HG03354 (cell line): ENCODE measurements at regions not wholly inside any gene's neighbourhood (a gene's known extent, or its start where the extent isn't known, plus 50 kb on each side); places are given as distances from the start of the nearest gene placed in this dataset.

ENCODE experiments used
- ATAC-seq: cut with Tn5 transposase; IDR thresholded peaks from one replicate; pipeline ENCODE4 v1.9.1; 2021; ENCODE audit warnings: mild to moderate bottlenecking; ENCODE audit not compliant: unreplicated experiment, poor library complexity, severe bottlenecking

DNA sequence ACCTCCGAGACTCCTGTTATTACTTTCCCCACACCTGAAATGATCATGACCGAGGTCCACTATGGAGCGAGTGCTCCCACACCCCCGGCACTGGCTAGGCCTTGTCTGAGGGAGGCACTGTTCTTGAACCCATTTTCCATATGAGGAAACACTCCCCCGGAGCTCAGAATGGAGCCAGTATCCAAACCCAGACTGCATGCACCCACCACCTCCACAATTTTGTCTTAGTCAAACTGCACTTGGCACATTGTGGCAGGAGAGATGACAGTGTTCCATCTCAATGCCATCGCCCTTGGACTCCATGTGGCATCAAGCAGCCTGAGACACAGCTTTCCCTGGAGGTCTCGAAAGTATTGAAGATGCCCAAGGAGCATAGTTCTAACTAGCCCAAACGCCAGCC lies 154.1 kb downstream of the NUP210 start:
- no peak for ATAC-seq

DNA sequence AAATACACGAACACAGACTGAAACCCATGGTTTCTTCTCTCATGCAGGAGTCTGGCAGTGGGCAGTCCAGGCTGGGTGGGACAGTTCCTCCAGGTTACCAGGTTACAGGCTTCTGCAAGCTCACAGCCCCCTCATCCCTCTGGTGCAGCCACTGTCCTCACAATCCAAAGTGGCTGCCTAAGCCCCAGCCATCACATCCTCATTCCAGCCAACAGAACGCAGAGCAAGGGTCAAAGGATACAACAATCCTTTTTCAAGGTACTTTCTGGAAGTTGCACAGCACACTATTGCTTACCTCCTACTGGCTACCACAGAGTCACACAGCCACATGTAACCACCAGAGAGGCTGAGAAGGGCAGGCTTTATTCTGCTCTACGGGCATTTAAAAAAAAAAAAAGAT lies 154.6 kb downstream of the NUP210 start:
- ATAC-seq: no peak

DNA sequence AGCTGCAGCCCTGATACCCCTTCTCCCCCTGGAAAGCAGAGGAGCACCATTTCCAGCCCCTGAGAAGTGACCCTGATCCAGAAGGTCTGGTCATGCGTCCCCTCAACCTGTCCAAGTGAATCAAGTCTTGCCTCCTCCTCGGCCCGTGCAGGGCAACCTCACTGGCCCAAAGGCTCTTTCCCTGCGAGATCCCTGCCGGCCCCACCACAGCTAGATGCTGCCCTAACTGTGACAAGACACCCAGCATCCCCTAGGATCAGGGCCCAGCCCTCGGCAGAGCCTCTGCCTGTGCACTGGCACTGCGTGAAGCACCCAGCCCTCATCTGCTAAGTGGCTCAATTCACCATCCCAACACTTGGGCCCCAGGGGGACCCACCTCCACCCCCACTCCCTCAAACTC lies 155.1 kb downstream of the NUP210 start:
- no peak for ATAC-seq

DNA sequence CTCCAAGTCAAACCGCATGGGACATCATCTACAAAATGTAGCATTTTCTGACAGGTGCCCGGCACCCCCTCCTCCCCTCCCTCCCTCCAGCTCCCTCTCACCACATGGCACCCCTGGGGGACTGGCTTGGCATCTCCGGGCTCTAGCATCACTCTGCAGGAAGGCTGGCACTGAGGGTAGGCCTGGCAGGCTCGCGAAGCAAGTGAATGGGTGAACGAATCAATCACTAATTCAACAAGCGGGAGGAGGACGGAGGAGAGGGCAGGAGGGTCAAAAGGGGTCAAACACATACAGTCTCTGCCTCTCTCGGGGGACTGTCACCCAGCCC lies 155.7 kb downstream of the NUP210 start:
- ATAC-seq: no peak

DNA sequence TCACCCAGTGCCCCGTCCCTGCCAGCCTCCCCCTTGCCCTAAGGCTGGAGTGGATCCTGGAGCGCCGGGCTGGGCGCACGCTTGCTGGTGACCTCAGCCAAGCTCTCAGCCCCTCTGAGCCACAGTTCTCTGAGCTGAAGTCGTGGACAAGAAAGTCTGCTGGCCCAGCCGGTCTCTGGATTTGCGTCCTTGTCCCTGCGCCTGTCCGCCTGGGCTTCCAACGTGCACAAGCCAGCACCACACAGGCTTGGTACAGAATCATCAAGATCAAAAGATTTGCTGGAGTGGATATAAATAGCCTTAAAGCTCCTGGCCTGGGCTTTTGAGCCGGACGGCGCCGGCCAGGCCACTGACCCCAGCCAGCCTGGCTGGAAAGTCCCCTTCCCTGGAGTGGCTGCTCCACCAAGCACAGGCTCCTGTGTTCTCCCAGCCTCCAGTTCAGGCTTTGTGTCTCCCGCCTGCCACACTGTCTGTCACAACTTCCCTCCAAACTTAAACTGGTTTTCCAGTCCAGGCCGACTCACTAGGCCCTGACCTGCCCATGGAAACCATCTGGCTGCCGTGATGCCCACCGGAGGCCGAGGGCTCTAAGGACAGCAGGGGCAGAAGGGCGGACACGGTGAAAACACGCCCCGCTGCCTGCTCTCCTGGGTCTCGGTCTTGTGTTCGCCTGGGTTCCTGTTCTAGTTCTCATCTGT lies 156.2 kb downstream of the NUP210 start:
- no peak for ATAC-seq

DNA sequence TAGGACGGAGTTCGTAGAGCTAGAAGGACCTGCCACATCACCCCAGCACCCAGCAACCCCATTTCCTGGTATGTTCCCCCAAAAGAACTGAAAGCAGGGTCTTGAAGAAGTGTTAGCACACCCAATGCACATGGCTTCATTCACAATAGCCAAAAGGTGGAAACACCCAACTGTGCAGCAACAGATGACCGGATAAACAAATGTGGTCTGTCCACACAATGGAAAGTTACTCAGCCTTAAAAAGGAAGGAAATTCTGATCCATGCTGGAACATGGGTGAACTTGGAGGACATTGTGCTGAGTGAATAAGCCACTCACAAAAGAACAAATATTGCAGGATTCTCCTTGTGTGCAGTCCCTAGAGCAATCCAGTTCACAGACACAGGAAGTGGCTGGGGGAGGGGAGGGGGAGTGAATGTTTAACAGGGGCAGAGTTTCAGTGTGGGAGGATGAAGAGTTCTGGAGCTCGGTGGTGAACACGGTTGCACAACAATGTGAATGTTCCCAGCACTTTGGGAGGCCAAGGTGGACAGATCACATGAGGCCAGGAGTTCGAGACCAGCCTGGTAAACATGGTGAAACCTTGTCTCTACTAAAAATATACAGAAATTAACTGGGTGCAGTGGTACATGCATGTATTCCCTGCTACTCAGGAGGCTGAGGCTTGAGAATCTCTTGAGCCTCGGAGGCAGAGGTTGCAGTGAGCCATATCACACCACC lies 157.5 kb downstream of the NUP210 start:
- peak; percentile 74 for ATAC-seq

DNA sequence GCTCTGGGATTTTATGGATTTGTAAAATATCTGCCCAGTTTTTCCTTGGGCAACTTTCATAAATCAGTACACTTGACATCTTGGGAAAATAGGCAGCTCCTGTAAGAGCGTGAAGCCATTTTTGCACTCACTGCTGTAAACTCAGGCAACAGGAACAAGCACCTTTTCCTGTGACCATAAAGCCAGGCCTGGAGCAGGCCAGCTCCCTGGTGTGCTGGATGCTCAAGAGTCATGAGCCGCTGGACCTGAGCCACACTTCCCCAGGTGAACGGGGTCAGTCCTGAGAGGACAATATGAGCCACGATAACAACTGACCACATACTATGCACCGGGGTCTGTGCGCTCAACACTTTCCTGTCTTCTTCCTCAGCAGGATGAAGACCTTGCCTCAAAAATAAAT lies 158.2 kb downstream of the NUP210 start:
- ATAC-seq: no peak

DNA sequence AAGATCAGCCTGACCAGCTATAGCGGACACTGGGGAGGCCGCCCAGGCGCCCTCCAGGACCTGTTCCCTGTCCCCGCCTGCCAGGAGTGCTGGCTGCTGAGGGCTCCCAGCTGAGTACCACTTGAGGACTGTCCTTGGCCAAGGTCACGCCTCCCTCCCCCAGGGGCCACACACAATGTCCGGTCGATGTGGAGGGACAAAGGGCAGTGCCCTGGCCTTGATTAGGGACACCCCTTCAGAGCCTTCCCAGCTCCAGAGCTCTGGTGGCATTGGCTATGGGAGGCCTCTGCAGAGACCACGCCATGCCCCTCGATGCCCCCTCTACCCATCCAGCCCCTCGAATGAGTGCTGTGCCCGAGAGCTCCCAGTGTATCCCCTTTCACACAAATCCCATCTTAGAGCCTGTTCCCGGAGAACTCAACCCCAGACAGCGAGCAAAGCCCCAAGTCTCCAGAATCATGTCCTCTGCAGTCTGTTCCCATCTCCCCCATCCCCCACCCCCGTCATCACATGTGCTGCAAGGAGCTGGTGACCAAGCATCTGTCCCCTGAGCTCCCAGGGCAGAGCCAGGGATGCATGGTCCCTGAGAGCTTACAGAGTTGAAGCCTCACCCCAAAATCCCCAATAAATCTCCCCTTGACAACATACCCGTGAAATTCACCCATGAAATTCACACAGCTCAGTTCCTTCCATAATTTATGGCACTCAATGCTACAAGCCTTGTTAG lies 158.9 kb downstream of the NUP210 start:
- ATAC-seq: no peak

DNA sequence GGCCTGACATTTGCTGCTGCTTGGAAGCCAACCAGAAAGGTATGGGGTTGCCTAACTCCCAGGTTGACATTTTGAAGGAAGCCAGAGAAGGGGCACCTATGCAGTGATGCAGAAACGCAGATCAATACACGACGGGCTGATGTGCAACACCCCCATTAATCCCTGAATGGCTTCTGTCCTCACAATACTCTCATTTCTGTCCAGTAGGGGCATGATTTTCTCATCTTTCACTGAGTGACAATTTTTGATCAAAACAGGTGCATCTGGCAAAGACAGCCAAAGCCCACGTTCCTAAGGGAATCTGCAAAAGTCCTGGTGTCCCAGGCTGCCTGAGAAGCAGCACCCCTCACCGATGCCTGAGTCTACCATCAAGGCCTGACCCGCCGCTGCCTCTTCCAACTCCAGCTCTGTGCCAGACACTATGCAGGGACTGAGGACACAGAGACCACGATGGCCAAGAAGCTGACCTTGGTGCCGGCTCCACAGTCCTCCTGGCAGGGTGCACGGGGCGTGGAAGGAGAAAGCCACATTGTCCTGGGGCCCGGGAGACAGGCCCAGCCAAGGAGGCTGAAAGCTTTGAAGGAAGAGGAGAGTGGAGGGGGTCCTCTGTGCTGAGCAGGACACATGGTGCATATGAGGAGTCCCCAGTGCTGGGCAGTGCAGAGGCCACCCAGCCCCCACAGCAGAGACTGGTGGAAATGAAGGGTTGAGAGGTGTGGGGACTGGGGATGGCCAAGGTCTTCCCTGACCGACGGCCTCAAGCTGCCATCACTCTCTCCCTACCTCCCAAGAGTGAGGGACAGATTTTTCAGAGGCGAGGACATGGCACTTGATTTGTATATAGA lies 159.6 kb downstream of the NUP210 start:
- ATAC-seq: no peak

DNA sequence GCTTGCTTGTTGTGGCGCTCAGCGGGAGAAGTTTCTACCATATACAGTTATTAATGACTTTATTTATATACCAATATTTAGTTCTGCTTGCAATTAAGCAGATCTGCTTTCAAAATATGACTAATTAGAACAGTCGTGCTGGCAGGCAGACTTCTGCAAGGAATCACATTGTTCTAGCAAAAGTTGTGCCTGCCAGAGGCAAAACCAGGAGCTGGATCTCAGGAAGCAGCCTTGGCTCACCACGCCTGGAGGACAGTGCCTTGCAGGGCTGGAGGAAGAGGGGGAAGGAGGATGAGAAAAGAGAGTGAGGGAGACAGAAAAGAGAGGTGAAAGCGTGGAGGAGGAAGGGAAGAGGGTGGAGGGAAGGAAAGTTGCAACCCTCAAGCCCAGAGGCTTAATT lies 160.3 kb downstream of the NUP210 start:
- ATAC-seq: no peak

DNA sequence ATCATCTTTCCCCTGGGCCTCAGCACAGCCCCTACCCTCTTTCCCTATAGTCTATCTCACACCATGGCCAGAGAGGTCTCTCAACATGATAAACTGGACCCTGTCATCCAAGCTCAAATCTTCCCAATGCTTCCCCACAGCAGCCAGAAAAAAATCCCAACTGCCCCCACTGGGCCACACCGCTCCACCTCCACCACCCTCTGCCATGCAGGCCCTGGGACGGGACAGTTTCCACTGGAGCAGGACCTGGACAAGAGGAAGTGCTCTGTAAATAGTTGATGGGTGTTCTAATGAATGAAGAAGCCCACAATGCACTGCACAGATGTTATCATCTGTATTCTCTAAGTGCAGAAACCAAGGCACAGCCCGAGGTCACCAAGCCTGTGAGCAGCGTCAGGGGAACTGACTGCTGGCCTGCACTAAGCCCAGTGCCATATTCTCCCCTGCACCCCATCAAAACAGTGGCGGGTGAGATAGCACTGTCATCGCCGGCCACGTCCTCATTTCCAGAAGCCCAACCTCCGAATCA lies 161.1 kb downstream of the NUP210 start:
- ATAC-seq: no peak

DNA sequence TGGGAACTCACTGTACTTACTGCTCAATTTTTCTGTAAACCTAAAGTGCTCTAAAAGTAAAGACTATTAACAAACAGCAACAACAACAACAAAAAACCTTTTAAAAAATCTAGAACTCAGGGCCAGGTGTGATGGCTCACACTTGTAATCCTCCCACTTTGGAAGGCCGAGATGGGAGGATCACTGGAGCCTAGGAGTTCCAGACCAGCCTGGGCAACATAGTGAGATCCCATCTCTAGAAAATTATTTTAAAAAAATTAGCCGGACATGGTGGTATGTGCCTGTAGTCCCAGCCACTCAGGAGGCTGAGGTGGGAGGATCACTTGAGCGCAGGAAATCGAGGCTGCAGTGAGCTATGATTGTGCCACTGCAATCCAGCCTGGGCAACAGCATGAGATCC lies 161.8 kb downstream of the NUP210 start:
- ATAC-seq: no peak

DNA sequence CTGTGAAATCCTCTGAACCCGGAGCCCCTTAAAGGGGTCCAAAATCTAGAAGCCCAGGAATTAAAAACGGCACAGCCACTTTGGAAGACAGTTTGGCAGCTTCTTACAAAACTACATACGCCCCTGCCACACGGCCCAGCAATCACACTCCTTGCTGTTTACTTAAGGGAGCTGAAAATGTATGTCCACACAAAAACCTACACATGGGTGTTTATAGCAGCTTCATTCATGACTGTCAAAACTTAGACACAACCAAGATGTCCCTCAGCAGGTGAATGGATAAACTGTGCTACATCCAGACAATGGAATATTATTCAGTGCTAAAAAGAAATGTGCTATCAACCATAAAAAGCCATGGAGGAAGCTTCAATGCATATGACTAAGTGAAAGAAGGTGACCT lies 162.5 kb downstream of the NUP210 start:
- ATAC-seq: no peak

DNA sequence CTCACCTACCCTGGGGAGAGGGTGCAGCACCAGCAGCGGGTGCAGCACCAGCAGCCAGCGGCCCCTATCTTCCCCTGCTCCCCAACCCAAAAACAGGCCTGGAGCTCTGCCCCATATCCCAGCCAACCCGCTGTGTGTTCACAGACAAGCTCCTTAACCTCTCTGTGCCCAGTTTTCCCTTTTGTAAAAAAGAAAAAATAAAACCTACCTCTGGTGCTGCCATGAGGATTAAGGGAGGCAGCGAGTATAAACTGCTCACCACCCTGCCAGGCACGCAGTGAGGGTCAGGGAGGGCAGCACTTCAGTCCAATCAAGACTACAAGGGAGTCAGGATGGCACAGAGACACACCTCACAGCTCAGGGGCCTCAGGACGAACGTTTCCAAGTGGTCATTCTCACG lies 163.3 kb downstream of the NUP210 start:
- no peak for ATAC-seq

DNA sequence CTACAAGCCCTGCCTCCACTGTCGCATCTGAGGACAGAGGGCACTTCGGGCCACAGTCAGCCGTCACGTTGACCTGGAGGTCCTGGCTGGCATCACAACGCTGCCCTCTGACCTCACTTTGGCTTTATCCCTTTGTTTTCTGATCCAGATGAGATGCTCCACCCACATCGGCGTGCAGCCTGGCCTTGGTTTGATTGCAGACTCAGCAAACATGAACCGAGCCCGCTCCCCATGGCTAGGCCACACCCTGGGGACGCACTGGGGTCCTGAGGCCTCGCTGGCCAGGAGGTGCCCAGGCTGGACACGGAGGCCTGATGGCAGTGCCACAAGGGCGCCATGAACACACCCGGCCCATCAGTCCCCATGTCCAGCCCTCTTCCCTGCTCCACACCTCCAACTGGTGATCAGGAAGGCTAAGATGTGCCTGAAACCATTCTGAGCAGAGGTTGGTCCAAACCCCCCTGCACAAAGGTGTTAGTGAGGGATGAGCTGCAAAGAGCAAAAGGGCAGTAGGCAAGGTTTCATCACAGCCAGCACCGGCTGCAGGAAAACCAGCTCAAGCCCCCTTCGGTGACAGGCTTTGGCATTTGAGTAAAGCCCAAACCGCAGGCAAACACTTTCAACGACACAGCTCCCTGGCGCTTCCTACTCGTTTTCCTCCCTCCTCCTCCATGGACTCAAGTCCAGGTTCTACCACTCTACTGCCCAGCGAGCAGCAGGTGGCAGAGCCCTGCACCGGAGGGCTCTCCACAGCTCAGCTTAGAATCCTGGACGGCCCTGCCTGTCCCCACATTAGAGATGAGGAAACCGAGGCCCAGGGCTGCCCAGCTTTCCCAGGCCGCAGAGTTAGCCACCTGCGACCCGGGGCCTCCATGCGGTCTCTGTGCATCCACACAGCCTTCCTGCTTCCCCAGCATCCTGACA lies 165.8 kb downstream of the NUP210 start:
- ATAC-seq: no peak

DNA sequence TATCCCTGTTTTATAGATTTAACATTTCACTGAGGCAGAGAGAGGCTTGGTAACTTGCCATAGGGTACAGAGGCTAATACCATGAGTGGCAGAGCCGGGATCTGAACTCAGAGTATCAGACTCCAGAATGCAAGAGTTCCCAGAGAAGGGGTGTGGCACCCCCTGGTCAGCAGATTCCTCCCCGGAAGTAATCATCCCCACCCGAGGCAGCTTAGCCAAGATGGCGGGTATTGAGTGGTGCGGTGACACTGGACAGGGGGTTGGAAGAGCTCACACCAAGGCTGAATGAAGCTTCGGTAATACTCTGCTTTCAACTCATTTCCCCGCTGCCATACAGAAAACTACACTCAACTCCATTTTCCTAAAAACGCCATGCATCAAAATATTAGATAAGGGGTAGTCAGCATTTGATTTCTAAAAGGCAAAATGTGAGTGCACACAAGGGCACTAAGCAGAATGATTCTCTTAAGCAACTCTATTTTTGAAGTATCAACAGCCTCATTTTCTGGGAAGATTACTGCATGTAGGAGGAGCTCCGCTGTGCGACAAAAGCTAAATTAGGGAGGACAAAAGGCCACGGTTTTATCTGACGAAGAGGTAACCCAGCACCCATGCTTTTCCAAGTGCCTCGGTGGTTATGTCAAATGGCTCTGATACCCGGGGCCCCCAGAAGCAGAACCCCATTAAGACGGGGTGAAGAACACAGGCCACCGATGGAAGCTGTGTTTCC lies 166.7 kb downstream of the NUP210 start:
- ATAC-seq: no peak

DNA sequence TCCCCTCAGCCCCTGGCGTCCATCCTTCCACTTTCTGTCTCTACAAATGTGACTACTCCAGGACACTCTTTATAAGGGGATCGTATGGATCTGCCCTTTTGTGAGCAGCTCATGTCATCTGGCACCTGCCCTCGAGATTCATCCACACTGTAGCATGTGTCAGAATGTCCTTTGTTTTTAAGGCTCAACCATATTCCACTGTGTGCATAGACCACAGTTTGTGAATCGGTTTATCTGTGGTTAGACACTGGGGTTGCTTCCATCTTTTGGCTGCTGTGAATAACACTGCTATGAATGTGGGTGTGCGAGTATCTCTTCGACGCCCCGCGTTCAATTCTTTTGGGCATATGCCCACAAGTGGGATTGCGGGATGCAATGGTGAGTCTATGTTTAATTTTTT lies 167.9 kb downstream of the NUP210 start:
- ATAC-seq: no peak

DNA sequence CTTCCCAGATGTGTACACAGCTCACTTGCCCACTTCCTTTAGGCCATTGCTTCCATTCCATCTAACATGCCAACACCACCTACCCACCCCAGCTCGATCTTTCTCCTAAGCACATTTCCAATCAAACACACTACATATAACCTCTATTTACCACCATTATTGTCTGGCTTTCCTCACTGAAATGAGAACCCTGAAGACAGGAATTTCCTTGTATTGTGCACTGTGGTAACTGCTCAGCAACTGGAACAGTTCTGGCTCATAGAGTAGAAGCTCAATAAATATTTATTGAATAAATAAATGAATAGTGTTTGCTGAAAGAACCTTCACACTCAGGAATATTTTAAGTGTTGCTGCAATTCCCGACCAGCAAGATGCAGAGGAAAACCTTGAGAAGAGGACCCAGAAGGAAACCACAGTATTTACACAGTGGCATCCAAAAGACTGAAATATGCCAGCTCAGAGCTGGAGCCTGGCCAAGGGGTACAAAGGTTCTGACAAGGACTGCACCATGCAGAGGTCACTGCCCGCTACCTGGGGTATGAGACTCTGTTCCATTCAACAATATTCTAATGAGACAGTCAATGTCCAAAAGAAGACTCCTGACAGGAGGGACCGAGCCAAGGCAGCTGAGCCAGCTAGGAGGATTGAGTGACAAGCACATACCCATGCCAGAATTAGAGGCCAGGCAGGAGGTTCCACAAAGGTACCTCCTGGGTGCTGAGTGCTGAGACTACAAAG lies 168.8 kb downstream of the NUP210 start:
- ATAC-seq: no peak
